PC-9 (cell line): ENCODE measurements at regions not wholly inside any gene's neighbourhood (a gene's known extent, or its start where the extent isn't known, plus 50 kb on each side); places are given as distances from the start of the nearest gene placed in this dataset.

Experiments used
- BruUV-seq: library from RNA; stranded (reverse); fragments of 400-500 nt; replicated peaks from 2 replicates; lab custom pipeline; 2021; lab: Mats Ljungman, UMichigan
- CTCF ChIA-PET: fragments of 300-600 bp; sonication (Branson Sonifier 250); formaldehyde crosslinking; loops from one replicate; lab custom pipeline; 2022; ENCODE audit warnings: antibody characterized with exemption; lab: Charles Lee
- POLR2A ChIA-PET: fragments of 300-600 bp; sonication (Branson Sonifier 250); formaldehyde crosslinking; loops from one replicate; lab custom pipeline; 2022; ENCODE audit warnings: antibody characterized with exemption; ENCODE audit not compliant: unreplicated experiment; lab: Charles Lee
- DNase-seq, 2 experiments: peaks; one replicate each; pipeline versions ENCODE4 v3.0.0 to v3.0.0-alpha.2; 2015 to 2022; ENCODE audit warnings: mixed read lengths in 1 of 2
- H2AFZ ChIP-seq: fragments of 200-600 bp; sonication (generic); 2 replicates; pipeline ENCODE4 v1.8.1; 2017; ENCODE audit warnings: antibody characterized with exemption
- H3F3A ChIP-seq: fragments of 200-600 bp; sonication (generic); 2 replicates; pipeline ENCODE4 v1.8.1; 2017; ENCODE audit warnings: antibody characterized with exemption, mild to moderate bottlenecking, low read depth; ENCODE audit not compliant: insufficient read depth
- H3K27ac ChIP-seq: fragments of 200-600 bp; sonication (generic); 2 replicates; pipeline ENCODE4 v1.6.1; 2016; ENCODE audit warnings: mixed run types
- H3K27me3 ChIP-seq: fragments of 200-600 bp; sonication (generic); 2 replicates; pipeline ENCODE4 v1.6.1; 2016; ENCODE audit warnings: low read depth, mixed run types; ENCODE audit not compliant: insufficient read depth
- H3K36me3 ChIP-seq: fragments of 200-600 bp; sonication (generic); 2 replicates; pipeline ENCODE4 v1.6.1; 2016; ENCODE audit warnings: low read depth, mixed run types
- H3K4me1 ChIP-seq: fragments of 200-600 bp; sonication (generic); replicated peaks from 2 replicates; pipeline ENCODE4 v1.6.1; 2016; ENCODE audit warnings: mixed run types; ENCODE audit not compliant: insufficient read depth
- H3K4me2 ChIP-seq: fragments of 200-600 bp; sonication (generic); 2 replicates; pipeline ENCODE4 v1.6.1; 2017; ENCODE audit warnings: mixed run types
- H3K4me3 ChIP-seq: fragments of 200-600 bp; sonication (generic); 2 replicates; pipeline ENCODE4 v1.6.1; 2016; ENCODE audit warnings: mixed run types
- H3K79me2 ChIP-seq: fragments of 200-600 bp; sonication (generic); 2 replicates; pipeline ENCODE4 v1.6.1; 2017; ENCODE audit warnings: low read depth, mixed run types
- H3K9me2 ChIP-seq: fragments of 200-600 bp; sonication (generic); 2 replicates; pipeline ENCODE4 v1.8.1; 2017; ENCODE audit warnings: mild to moderate bottlenecking; ENCODE audit not compliant: insufficient read depth
- H3K9me3 ChIP-seq: fragments of 200-600 bp; sonication (generic); 2 replicates; pipeline ENCODE4 v1.8.1; 2016; ENCODE audit warnings: low read depth; ENCODE audit not compliant: insufficient read depth
- H4K20me1 ChIP-seq: fragments of 200-600 bp; sonication (generic); 2 replicates; pipeline ENCODE4 v1.8.1; 2017; ENCODE audit not compliant: insufficient read depth
- CTCF ChIP-seq: fragments of 200-600 bp; sonication (generic); conservative IDR thresholded peaks from 2 replicates; pipeline ENCODE4 v1.6.1; 2017; ENCODE audit warnings: mixed run types, antibody characterized with exemption, mild to moderate bottlenecking, moderate library complexity
- EZH2 ChIP-seq: fragments of 200-600 bp; sonication (generic); IDR thresholded peaks from 2 replicates; pipeline ENCODE4 v1.8.0; 2017; ENCODE audit warnings: antibody characterized with exemption, low read depth
- intact Hi-C: fragments of 100-400 bp; cut with micrococcal nuclease; formaldehyde crosslinking; loops from one replicate; pipeline ENCODE4 v1.10.0; 2022; ENCODE audit not compliant: unreplicated experiment

GRCh38 chr5:89083791-89084190 is 200.8 kb upstream of the MEF2C start:
- no TSS peak for BruUV-seq
- Histone ChIP-seq H3F3A (no peaks in the 10 kb centered on the region), H3K79me2 (no peaks in the 10 kb centered on the region), H3K4me1 (no peaks in the 10 kb centered on the region), H3K36me3 (no peaks in the 10 kb centered on the region), H3K9me3 (no peaks in the 10 kb centered on the region), H3K27ac (no peak overlapping the region), H3K4me2 (no peak overlapping the region), H4K20me1 (no peaks in the 10 kb centered on the region), H3K27me3 (no peaks in the 10 kb centered on the region), H2AFZ (no peak overlapping the region), H3K4me3 (no peak overlapping the region), H3K9me2 (no peaks in the 10 kb centered on the region; the same call in 1 of the 2 replicates)
- TF ChIP-seq EZH2 (no peak), CTCF (no peak)
- ChIA-PET CTCF (no interaction called here), POLR2A (no interaction called here)
- intact Hi-C loops, result no loop called here
- DNase-seq, result no peak

GRCh38 chr5:89081360-89081759 is 198.4 kb upstream of the MEF2C start:
- no peak for DNase-seq
- CTCF ChIA-PET, result no interaction called here
- Histone ChIP-seq H3K9me2 (no peaks in the 10 kb centered on the region; the same call in 1 of the 2 replicates), H3K27me3 (no peaks in the 10 kb centered on the region), H4K20me1 (no peaks in the 10 kb centered on the region), H3K4me2 (no peak overlapping the region), H3K36me3 (no peaks in the 10 kb centered on the region), H3K79me2 (no peaks in the 10 kb centered on the region), H3F3A (no peaks in the 10 kb centered on the region), H3K4me3 (no peak overlapping the region), H3K4me1 (no peaks in the 10 kb centered on the region), H3K9me3 (no peaks in the 10 kb centered on the region), H3K27ac (no peak overlapping the region), H2AFZ (no peak overlapping the region)
- POLR2A ChIA-PET, result no interaction called here
- TF ChIP-seq CTCF, result no peak
- intact Hi-C loops, result no loop called here
- no TSS peak for BruUV-seq

- H4K20me1 ChIP-seq, result no peaks in the 10 kb centered on the region
- POLR2A ChIA-PET, result no interaction called here
- H3K9me3 ChIP-seq, result no peaks in the 10 kb centered on the region
- H3K4me1 ChIP-seq, result no peaks in the 10 kb centered on the region
- no peak for DNase-seq
- no peaks in the 10 kb centered on the region for H3F3A ChIP-seq
- BruUV-seq, result no TSS peak
- H3K9me2 ChIP-seq, result no peaks in the 10 kb centered on the region; the same call in 1 of the 2 replicates
- H3K27ac ChIP-seq, result no peak overlapping the region
- CTCF ChIA-PET, result no interaction called here
- no peaks in the 10 kb centered on the region for H3K79me2 ChIP-seq
- no peaks in the 10 kb centered on the region for H3K27me3 ChIP-seq
- H3K36me3 ChIP-seq, result no peaks in the 10 kb centered on the region
- no peak for TF ChIP-seq CTCF
- TF ChIP-seq EZH2, result no peak
- no peak overlapping the region for H3K4me2 ChIP-seq
- H3K4me3 ChIP-seq, result no peak overlapping the region
- no peak overlapping the region for H2AFZ ChIP-seq
- intact Hi-C loops, result no loop called here
These were observed 197.6 kb upstream of the MEF2C start for GRCh38 chr5:89080467-89081116.
